ENCODE measurements at regions not wholly inside any gene's neighbourhood (a gene's known extent, or its start where the extent isn't known, plus 50 kb on each side); places are given as distances from the start of the nearest gene placed in this dataset.

DNA sequence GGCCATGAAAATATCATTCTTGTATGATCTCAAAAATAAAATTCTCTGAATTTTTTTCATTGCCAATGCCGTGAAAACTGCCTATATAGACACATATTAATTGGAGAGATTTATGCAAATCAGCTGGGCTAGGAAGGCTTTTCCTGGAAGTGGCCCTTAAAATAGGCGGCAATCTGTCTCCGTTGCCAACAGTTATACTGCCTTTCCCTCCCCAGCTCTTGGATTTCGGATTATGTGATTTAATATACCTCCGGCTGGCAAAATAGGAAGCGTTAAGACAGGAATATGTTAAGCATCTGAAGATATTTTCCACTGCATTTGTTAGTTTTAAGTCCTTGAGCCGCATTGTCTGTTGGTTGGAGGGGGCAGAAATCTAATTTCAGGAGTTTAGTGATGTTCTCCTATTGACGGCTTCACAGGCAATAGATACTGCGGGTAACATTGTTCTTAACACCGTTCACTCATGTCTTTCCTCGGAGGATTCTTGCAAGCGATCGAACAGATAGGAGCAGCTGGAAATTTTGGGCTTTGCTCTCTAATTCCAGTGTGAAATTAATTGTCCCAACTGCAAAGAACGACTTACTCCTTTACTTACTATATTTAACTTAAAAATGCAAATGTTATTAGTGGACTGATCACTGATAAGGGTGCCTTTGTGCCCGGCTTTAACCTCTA is 113.3 kb downstream of the LINC00237 start:
- DNase-seq: no peak

DNA sequence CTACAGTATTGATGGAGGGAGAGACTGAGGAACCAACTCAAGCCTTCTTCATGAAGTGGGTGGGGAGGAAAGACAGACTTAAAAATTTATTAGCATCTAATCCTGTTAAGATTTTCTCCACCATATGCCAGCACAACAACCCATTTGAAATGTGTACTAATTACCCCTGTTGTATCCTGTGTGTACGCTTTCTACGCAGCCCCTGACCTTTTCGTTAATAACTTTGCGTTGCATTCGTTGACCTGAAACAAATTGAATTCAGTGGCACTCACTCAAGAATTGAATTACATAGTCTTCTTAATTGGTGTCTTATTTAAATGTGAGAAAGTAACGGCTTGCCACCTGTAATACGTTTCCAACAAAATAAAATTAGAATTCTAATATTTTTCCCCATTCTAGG is 113.9 kb downstream of the LINC00237 start:
- no peak for DNase-seq

DNA sequence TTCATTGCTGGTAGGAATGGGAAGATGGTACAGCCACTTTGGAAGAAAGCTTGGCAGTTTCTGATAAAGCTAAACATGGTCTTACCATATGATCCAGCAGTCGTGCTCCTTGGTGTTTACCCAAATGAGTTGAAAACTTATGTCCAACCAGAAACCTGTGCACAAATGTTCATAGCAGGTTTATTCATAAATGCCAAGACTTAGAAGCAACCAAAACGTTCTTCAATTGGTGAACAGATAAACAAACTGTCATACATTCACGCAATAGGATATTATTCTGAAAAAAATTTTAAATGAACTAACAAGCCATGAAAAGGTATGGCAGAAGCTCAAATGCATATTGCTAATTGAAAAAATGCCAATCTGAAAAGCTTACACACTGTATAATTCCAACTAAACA is 117.1 kb downstream of the LINC00237 start:
- DNase-seq: no peak

DNA sequence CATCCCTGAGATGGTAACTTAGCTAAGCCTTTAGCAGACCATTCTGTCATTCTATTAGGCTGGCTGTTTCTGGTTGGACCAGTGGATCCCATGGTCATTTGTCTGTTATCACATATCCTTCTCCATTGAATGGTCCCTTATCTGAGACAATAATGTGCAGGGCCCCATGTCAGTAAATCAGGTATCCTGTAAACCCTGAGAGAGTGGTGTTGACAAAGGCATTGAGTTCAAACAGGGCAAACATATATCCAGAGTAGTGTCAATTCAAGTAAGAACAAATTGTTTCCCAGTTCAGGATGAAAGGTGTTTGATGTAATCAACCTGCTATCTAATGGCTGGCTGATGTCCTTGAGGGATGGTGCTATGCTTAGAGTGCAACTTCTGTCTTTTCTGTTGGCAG is 126.2 kb downstream of the LINC00237 start:
- no peak for DNase-seq

DNA sequence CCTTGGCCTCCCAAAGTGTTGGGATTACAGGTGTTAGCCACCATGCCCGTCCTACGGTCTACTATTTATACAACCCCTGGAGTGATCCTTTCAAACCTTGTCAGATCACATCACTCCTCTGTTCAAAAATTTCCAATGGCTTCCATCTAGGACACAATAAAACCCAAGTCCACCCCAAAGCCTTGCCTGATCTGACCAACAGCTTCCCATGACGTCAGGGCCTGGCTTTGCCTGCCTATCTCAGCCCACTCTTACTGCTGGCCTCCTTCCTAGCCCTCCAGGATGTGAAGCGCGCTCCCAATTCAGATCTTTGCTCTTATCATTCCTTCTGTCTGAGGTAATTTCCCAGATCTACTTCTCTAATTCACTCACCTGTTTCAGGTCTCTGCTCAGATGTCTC is 128.4 kb downstream of the LINC00237 start:
- no peak for DNase-seq

DNA sequence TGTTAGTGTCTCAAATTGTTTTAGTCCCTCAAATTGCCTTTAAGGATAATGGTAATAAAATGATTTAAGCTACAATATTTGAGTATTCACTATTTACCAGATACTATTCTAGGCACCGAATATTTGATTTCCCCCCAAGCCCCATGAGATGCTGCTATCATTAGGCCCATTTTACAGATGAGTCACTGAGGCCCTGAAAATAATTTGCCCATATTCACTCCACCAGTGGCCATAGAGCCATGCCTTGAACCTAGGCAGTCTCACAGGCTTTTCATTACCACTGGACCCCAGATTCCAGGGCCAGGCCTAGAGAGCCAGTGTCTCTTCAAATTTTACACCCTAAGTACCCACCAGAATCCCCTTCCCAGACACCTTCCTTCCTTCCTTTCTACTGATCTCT is 133.7 kb downstream of the LINC00237 start:
- DNase-seq: no peak

DNA sequence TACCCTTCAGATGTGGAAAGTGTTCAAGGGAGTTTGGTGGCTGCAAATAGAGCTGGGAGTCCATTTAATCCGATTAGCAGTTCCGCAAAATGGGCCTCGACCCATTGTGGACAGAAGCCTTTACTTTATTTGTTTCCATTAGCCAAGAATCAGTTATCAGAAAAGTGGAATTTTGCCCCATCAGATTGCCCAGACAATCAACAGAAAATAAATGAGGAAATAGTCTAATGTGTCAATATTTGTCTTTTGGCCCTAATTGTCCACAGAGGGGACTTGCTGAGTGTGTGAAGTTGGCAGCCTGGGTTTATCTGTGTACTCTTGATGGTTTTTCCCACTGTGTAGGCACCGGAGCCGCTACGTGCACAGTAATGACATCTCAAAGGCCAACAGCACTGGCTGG is 134.3 kb downstream of the LINC00237 start:
- no peak for DNase-seq

DNA sequence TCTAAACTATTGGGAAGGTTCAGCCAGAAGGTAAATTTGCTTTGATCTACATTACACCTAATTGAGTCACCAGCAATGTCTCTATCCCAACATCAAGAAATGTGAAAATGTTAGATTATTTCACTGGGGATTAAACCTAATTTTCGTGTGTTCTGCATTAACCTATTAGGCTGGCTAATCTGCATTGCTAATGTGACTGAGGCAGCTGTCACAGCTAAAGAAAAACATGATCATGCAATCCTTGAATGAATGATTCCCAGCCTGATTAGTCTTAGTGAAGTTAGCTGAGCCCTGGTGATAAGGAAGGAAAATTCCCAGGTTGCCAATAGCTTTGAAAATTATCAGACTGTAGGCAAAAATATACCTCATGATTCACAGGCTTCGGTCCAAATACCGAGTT is 135.3 kb downstream of the LINC00237 start:
- no peak for DNase-seq

DNA sequence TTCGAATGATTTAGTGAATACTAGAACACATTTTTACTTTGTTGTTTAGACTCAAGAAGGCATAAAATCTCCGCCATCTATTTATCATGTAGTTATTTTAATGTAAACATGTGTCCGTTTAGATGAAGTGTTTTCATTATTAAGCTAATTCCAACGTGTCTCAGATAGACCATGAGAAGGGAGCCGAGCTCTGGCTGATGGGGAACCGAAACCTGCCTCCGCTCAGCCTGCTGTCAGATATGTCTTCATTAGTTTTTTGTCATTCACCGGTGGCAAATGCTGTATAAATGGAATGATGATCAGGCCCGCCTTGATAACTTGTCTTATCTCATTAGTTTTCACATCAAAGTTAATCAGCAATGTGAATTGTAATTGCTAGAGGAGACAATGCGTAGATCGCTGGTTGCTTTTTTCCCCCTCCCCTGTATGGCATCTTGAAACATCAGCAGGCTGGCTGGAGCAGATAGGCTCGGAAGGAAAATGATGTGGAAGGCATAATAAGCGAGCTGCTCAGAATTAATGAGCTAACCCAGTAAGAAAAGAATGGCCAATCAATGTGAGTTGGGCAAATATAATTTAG is 136.4 kb downstream of the LINC00237 start:
- DNase-seq: no peak

DNA sequence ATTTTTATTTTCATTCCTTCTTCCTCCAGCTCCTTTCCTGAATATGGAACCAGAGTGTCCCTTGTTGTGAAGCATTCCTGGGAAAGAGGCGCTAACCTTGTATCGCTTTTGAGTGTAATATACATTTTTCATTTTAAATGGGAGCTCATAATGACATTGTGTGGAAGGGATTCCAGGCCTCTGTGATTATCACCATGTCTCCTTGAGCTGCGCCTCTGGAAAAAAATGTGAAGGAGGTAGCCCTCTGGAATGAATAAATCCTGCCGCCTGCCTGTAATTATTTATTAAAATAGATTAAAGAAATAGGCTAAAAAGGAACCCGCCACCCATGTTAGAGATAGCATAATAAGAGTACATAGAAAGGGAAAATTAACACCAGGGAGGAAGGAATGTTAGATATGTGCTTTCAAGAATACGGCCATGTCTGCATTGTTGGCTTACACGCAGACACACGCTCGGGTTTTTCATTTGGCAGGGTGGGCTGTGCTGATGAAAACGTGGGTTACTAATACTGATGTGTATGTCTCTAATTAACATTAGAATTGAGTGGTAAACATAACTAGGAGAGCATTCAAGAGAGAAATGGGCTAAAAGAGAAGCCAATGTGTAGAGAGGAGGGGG is 138.5 kb downstream of the LINC00237 start:
- no peak for DNase-seq

DNA sequence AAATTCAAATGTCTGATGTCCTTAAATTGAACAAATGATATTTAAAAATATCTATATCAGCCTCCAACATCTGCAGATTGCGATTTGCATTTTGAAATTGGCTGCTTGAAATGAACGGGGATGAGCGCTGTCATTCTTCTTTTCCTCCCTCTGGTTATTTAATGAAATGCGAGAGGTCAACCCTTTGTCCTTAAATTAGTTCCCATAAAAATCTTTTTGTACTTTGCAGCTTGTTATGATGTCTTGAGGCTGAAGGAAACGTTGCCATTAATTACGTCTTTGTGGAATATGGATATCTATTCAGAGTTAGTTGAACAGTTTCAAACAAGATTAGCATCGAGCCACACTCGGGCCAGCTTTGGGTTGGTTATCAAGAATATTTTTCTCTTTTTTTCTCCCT is 140.0 kb downstream of the LINC00237 start:
- DNase-seq: no peak

DNA sequence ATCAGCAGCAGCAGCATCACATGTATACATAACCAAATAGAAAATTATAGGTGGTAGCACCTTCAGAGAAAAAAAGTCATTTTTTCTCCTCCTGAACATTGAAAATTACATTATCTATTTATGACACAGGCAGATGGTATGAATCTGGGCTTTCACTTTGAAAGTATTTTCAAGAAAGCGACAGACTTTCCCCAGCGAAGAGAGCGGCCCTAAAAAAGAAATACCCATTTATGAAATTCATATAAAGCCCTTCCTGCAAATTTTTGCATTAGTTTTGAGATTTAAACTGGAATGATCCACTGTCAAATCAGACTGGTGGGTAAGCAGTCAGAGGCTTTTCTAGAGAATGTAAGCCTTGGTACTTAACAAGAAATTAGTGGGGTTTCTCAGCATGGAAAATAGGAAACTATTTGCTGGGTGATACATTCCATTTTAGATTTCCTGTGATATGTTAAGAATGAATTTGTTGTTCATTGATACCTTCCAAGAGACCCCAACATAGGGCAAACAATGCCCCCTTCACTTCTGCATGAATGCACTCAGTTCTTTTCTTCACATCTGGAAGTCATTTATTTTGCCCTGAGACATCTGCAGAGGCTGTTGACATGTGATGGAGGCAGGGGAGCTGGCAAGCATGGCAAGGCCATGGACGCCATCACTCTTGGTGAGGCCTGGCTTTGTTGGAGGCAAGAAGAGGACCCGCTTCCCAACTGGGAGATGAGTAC is 147.0 kb downstream of the LINC00237 start:
- DNase-seq: no peak

DNA sequence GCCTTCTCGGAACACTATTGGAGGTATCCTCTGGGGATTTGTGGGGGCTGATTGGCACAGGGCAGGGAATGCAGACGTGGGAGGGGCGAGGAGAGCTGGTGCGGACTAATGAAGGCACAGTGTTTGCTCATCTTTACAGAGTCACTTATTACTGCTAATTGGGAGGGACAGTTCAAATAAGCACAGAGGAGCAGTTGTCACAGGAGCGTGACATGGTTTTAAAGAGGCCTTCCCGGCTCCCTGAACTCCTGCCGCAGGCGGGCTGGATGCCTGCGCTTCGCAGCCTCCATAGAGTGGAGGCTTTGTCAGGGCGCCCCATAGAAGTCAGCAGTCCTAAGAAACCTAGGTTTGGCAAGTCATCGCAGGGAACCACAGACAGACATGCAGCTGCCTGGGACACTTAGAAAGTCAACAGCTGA is 149.6 kb downstream of the LINC00237 start:
- peak; percentile 6 for DNase-seq

DNA sequence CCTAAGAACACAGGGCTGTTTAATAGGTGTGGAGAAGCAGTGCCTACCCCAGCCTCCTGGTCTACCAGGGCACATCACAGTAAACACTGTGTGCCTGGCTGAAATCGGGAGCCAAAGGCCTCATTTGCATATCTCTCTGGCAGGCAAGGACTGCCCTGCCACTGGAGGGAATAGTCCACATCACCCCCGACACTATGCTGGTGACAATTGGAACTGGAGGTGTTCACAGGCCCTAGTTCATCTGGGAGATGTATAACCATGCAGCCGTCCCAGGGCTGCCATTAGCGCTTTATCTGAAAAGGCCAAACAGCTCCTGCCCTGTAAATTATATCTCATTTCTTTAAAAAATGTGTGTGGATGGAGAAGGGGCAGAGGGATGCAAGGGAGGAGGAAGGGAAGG is 150.3 kb downstream of the LINC00237 start:
- no peak for DNase-seq

DNA sequence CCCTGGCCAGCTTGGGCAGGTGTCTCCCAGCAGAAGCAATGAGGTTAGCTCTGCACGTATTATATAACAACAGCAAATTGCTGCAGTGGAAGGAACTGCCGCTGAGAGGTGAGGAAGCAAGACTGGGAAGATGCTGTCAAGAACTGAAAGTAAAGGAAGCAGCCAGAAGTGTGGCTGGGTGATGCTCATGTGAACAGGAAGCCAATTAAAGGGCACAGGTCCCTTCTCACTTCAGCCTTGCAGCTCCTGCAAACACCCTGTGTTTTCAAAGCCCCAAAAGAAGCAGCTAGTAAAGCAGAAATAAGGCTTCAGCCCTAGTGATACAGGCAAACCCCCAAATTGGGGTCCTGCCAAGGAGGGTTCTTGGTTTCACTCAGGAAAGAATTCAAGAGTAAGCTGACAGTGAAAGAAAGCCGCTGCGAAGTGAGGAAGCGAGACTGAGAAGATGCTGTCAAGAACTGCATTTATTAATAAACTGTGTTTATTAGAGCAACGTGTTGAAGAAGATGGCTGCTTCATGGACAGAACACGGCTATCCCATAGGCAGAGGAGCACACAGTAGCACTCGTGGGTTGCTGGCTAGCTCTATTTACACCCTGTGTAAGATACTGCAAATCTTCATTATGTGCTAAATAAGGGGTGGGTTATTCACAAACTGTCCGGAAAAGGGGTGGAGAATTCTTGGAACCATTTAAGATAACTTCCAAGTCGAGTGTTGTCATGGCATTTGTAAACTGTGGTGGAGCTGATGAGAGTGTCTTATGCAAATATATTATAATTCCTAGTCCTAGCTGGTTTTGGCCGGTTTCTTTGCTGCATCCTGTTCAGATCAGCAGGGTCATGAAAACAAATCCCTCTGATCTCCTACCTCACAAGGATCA is 152.2 kb downstream of the LINC00237 start:
- DNase-seq: peak; percentile 4

DNA sequence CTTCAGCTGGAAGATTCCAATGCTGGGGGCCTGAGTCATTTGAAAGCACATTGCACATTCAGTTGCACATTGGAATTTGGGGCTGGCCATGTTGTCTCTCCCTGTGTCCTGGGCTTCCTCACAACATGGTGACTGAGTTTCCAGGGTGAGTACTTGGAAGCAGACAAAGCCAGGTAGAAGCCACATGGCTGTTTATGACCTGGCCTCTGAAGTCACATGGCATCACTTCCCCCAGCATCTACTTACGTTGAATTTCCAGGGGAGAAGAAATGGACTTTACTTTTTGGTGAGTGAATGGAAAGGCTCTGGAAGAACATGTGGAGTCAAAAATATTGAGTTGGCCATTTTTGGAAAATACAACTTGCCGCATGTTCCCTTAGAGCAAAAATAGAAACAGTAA is 155.5 kb downstream of the LINC00237 start:
- DNase-seq: no peak

DNA sequence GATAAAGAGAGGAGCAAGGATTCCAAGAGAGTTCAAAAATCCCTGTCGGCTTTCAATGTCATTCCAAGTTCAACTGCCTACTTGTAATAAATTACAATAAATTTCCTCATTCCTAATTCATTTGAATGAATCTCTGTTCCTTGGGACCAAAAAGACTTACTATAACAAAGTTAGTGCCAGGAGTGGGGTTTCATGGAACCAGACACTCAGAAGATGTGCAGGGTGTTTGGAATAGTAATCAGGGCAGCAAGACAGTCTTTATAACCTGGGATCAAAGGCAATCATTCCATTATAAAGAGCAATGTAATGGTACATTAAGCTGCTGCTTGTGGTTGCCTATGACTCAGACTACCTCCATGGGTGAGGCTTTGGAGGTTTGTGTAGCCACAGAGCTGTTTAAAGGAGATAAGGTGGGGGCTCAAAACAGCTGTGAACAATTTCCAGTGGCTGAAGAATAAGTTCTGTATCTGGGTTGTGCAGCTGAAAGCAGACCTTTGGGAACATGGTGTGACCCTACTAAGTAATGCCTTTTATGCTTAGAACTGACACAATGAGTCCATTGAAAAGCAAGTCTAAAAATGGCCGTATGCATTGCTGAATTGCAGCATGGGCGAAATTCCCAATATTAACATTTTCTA is 159.9 kb downstream of the LINC00237 start:
- no peak for DNase-seq

DNA sequence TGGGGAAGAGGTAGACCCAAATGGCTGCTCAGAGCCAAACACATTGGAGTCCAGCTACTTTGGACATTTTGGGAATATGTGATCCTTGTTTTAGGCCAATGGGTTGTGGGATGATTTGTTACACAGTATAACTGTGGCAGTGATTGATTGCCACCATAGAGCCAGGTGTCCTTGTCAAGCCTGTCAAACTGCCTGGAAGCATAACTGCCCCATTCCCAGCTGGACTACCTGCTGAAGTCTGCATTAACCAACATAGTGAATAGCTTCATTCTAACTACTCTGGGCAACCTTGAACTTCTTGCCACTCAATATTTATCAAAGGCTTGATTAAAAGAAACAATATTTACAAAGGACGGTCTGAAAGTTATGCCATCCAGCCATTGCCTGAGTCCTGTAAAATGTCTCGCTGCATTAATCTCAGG is 164.7 kb downstream of the LINC00237 start:
- DNase-seq: no peak

DNA sequence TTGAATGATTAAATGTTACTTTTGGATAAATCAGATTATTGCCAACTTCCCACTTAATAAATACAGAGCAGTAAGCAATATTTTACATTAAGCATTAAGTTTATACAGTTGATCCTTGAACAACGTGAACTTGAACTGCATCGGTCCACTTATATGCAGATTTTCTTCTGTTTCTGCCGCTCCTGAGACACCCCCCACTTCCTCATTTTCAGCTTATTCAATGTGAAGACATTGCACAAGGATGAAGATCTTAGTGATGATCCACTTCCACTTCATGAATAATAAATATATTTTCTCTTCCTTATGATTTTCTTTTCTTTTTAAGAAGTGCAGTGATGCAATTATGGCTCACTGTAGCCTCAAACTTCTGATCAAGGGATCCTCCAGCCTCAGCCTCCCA is 167.2 kb downstream of the LINC00237 start:
- no peak for DNase-seq

DNA sequence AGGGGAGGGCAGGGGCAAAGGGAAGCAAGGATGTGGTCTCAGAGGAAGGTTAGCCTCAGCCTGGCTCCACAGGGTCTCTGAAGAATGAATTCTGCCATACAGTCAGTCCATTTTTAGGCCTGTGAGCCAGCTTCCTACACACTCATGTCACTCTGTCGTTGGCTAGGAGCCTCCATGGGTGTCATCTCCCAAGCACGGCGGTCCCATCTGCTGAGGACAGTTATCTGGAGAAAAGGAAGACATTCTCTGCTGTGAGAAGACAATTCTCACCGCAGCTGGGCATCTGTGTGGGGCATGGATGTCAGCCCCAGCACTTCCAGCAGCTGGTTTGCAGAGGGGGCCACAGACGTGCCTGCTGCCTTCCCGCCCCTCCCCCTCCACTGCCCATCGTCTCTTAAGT is 167.6 kb downstream of the LINC00237 start:
- DNase-seq: no peak

DNA sequence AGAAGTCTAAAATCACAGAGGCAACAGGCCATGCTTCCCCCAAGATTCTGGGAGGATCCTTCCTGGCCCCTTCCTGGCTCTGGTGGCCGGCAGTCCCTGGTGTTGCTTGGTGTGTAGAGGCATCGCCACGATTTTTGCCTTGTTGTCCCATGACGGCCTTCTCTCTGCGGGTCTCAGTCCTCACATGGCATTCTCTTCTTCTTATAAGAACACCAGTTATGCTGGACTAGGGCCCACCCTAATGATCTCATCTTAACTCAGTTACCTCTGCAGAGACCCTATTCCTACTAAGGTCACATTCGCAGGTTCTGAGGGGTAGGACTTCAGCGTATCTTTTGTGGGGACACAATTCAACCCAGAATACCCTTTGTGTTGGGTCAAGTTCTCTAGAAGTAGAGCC is 168.0 kb downstream of the LINC00237 start:
- DNase-seq: no peak

Measured in left kidney (tissue), 1 donor.